Keratinocyte (primary cell): ENCODE measurements at regions not wholly inside any gene's neighbourhood (a gene's known extent, or its start where the extent isn't known, plus 50 kb on each side); places are given as distances from the start of the nearest gene placed in this dataset.

Experiments
- DNase-seq: peaks from one replicate; pipeline ENCODE4 v3.0.0-alpha.2; 2011; ENCODE audit warnings: low read depth, missing footprints, low spot score
- FAIRE-seq: peaks from 2 replicates; lab custom pipeline; 2011; peaks lifted over from hg19 to GRCh38; lab: Jason Lieb, UNC
- H2AFZ ChIP-seq: 2 replicates; pipeline ENCODE4 v1.6.0; 2012; ENCODE audit warnings: low read length, control low read depth, inconsistent platforms; ENCODE audit not compliant: control insufficient read depth
- H3K27ac ChIP-seq: 2 replicates; pipeline ENCODE4 v1.5.1; 2011; ENCODE audit warnings: low read length; ENCODE audit not compliant: control insufficient read depth, insufficient read depth
- H3K27me3 ChIP-seq: 3 replicates; pipeline ENCODE4 v1.6.0; 2011; ENCODE audit warnings: low read length; ENCODE audit not compliant: control insufficient read depth, insufficient read depth; ENCODE audit errors: extremely low read depth
- H3K36me3 ChIP-seq, 2 experiments: 2 replicates in 1 of 2; 3 replicates in 1 of 2; pipeline ENCODE4 v1.5.1; 2011; ENCODE audit warnings: low read length in 2 of 2, mild to moderate bottlenecking in 1 of 2; ENCODE audit not compliant: control insufficient read depth in 2 of 2, insufficient read depth in 2 of 2; ENCODE audit errors: extremely low read depth in 1 of 2
- H3K4me1 ChIP-seq: 3 replicates; pipeline ENCODE4 v1.5.1; 2011; ENCODE audit warnings: low read length; ENCODE audit not compliant: control insufficient read depth, insufficient read depth; ENCODE audit errors: extremely low read depth
- H3K4me2 ChIP-seq: 3 replicates; pipeline ENCODE4 v1.6.0; 2011; ENCODE audit warnings: low read depth, low read length; ENCODE audit not compliant: control insufficient read depth, insufficient read depth; ENCODE audit errors: extremely low read depth
- H3K4me3 ChIP-seq, 3 experiments: fragments of 200-600 bp in 1 of 3; sonication (generic) in 1 of 3; 2 replicates in 2 of 3; 3 replicates in 1 of 3; pipeline ENCODE4 v1.5.1; 2011 to 2016; ENCODE audit warnings: low read length in 3 of 3, mild to moderate bottlenecking in 3 of 3, control low read depth in 2 of 3, inconsistent platforms in 1 of 3, low read depth in 1 of 3, mixed read lengths in 1 of 3, mixed run types in 1 of 3, moderate library complexity in 1 of 3; ENCODE audit not compliant: control insufficient read depth in 2 of 3, insufficient read depth in 2 of 3; ENCODE audit errors: extremely low read depth in 1 of 3
- H3K79me2 ChIP-seq: 2 replicates; pipeline ENCODE4 v1.6.0; 2012; ENCODE audit warnings: low read length; ENCODE audit not compliant: control insufficient read depth, insufficient read depth
- H3K9ac ChIP-seq: 3 replicates; pipeline ENCODE4 v1.6.0; 2011; ENCODE audit warnings: low read length; ENCODE audit not compliant: control insufficient read depth, insufficient read depth; ENCODE audit errors: extremely low read depth
- H3K9me1 ChIP-seq: 3 replicates; pipeline ENCODE4 v1.6.0; 2011; ENCODE audit warnings: low read length; ENCODE audit not compliant: control insufficient read depth, insufficient read depth; ENCODE audit errors: extremely low read depth
- H3K9me3 ChIP-seq: 2 replicates; pipeline ENCODE4 v1.5.1; 2012; ENCODE audit warnings: low read depth, low read length; ENCODE audit not compliant: control insufficient read depth
- H4K20me1 ChIP-seq: 3 replicates; pipeline ENCODE4 v1.6.0; 2011; ENCODE audit warnings: low read length; ENCODE audit not compliant: control insufficient read depth, insufficient read depth; ENCODE audit errors: extremely low read depth
- CTCF ChIP-seq, 3 experiments: IDR thresholded peaks in 1 of 3; conservative IDR thresholded peaks in 1 of 3; optimal IDR thresholded peaks in 1 of 3; 2 replicates in 2 of 3; 3 replicates in 1 of 3; pipeline versions ENCODE3 to v1.5.1; 2011; ENCODE audit warnings: low read length in 3 of 3, mild to moderate bottlenecking in 3 of 3, moderate library complexity in 2 of 3, control low read depth in 1 of 3, inconsistent platforms in 1 of 3; ENCODE audit not compliant: insufficient read depth in 2 of 3; ENCODE audit errors: extremely low read depth in 1 of 3
- EZH2 ChIP-seq: IDR thresholded peaks from one replicate; pipeline ENCODE4 v1.6.1; 2012; ENCODE audit warnings: inconsistent platforms, mild to moderate bottlenecking, low read length, moderate library complexity
- dilution Hi-C: fragments of 300-500 bp; cut with MboI; formaldehyde crosslinking; loops from one replicate; pipeline ENCODE4 v1.7.0; 2020; ENCODE audit warnings: low sequenced_read_pairs; ENCODE audit not compliant: extremely low pct_ligation_motif_present

GRCh38 chr20:24733416-24733815 lies 215.7 kb upstream of the CST7 start:
- DNase-seq: no peak
- Histone ChIP-seq H3K9me1 (no peaks in the 10 kb centered on the region), H3K9ac (no peak overlapping the region)

GRCh38 chr20:24734139-24734538 lies 214.9 kb upstream of the CST7 start:
- Histone ChIP-seq H3K27ac (no peak overlapping the region), H3K9me1 (no peaks in the 10 kb centered on the region), H3K4me3 (no peak overlapping the region), H3K9ac (no peak overlapping the region), H3K36me3 (no peaks in the 10 kb centered on the region), H3K4me2 (no peak overlapping the region), H3K27me3 (no peaks in the 10 kb centered on the region), H4K20me1 (no peaks in the 10 kb centered on the region), H2AFZ (no peak overlapping the region), H3K4me1 (no peaks in the 10 kb centered on the region), H3K79me2 (no peaks in the 10 kb centered on the region), H3K9me3 (no peaks in the 10 kb centered on the region)
- TF ChIP-seq CTCF (optimal IDR thresholded peaks at IDR 0.05 in 1 of 3, IDR thresholded peaks at IDR 0.05 in 1 of 3, conservative IDR thresholded peaks at IDR 0.05 in 1 of 3; ENCODE audit: extremely low read depth in 1 of 3, insufficient read depth in 2 of 3, low read length in 3 of 3): no peak
- TF ChIP-seq EZH2: no peak
- FAIRE-seq (no peak), DNase-seq (no peak)
- dilution Hi-C loops: no loop called here

More at GRCh38 chr20:24733416-24733815, 215.7 kb upstream of the CST7 start:
- Histone ChIP-seq H2AFZ (no peak overlapping the region), H3K4me3 (no peak overlapping the region), H3K9me3 (no peaks in the 10 kb centered on the region), H3K79me2 (no peaks in the 10 kb centered on the region), H3K36me3 (no peaks in the 10 kb centered on the region), H4K20me1 (no peaks in the 10 kb centered on the region), H3K27ac (no peak overlapping the region), H3K4me1 (no peaks in the 10 kb centered on the region), H3K27me3 (no peaks in the 10 kb centered on the region), H3K4me2 (no peak overlapping the region)
- no peak for FAIRE-seq
- TF ChIP-seq CTCF (optimal IDR thresholded peaks at IDR 0.05 in 1 of 3, IDR thresholded peaks at IDR 0.05 in 1 of 3, conservative IDR thresholded peaks at IDR 0.05 in 1 of 3; ENCODE audit: extremely low read depth in 1 of 3, insufficient read depth in 2 of 3, low read length in 3 of 3): no peak
- no peak for TF ChIP-seq EZH2
- dilution Hi-C loops: no loop called here
